ENCODE measurements at regions not wholly inside any gene's neighbourhood (a gene's known extent, or its start where the extent isn't known, plus 50 kb on each side); places are given as distances from the start of the nearest gene placed in this dataset.

- TF ChIP-seq CTCF (IDR thresholded peaks at IDR 0.05; ENCODE audit: borderline replicate concordance, extremely low read depth, low read length, poor library complexity, severe bottlenecking) (no peak), EZH2 (IDR thresholded peaks at IDR 0.05; ENCODE audit: borderline replicate concordance, low read depth, low read length, severe bottlenecking) (no peak)
Measured at GRCh38 chr4:137980641-137981040, 261.5 kb downstream of the SLC7A11 start.
